DND-41 (cell line): ENCODE measurements at regions not wholly inside any gene's neighbourhood (a gene's known extent, or its start where the extent isn't known, plus 50 kb on each side); places are given as distances from the start of the nearest gene placed in this dataset.

Experiments used
- CTCF ChIP-seq: IDR thresholded peaks from 2 replicates; pipeline ENCODE4 v1.5.1; 2012; ENCODE audit warnings: borderline replicate concordance, low read length, moderate library complexity, mild to moderate bottlenecking; ENCODE audit not compliant: poor library complexity, severe bottlenecking; ENCODE audit errors: extremely low read depth
- EZH2 ChIP-seq: IDR thresholded peaks from 3 replicates; pipeline ENCODE4 v1.6.1; 2012; ENCODE audit warnings: borderline replicate concordance, low read depth, mild to moderate bottlenecking, moderate library complexity, low read length, inconsistent platforms; ENCODE audit not compliant: severe bottlenecking

DNA sequence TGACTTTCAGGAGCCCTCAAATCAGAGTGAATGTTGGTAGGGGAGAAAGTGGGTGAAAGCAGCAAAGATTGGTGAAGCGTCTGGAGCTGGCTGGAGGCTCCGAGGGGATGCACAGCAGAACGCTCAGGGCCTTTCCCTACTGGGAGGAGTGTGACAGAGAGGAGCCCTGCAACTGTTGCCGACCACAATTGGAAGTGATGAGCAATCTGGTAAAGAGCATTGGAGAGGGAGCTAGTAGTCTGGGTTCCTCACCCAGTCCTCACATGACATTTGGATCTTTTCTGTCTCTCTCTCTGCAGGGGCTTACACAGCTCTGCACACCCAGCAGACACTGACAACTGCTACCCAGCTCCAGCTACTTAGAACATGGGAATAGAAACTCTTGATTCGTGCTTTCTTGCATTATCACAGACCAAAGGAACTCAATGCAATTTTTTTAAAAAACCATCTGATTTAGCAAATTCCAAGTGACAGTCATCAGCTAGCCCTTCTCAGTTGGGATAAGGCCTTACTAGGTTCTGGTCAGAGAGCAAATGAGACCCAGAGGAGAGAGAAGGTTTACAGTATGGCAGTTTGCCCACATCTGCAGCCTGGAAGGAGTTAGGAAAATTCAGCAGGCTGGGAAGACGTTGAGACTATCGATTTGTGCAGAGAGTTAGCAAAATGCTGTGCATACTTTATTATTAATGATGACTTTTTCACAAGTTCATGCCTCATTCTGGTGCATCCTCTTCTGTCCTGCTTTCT lies 278.0 kb upstream of the PLET1 start:
- TF ChIP-seq CTCF = no peak
- no peak for TF ChIP-seq EZH2
